ENCODE measurements at regions not wholly inside any gene's neighbourhood (a gene's known extent, or its start where the extent isn't known, plus 50 kb on each side); places are given as distances from the start of the nearest gene placed in this dataset.

GRCh38 chr6:145506565-145506964 lies 228.8 kb downstream of the EPM2A start:
- Histone ChIP-seq H3K4me1 (ENCODE audit: insufficient read depth, low read length) (no peaks in the 10 kb centered on the region), H3K4me2 (ENCODE audit: insufficient read depth, low read length) (no peak overlapping the region), H3K27ac (ENCODE audit: low read depth, low read length) (no peak overlapping the region), H3K4me3 (ENCODE audit: insufficient read depth, low read length) (no peak overlapping the region), H3K27me3 (ENCODE audit: insufficient read depth, low read length) (no peaks in the 10 kb centered on the region), H4K20me1 (ENCODE audit: insufficient read depth, low read length) (no peaks in the 10 kb centered on the region), H3K9me3 (ENCODE audit: low read depth, low read length) (no peaks in the 10 kb centered on the region), H2AFZ (ENCODE audit: low read length) (no peak overlapping the region), H3K36me3 (ENCODE audit: insufficient read depth, low read length) (no peaks in the 10 kb centered on the region), H3K79me2 (ENCODE audit: insufficient read depth, low read length) (no peaks in the 10 kb centered on the region)
- DNase-seq (ENCODE audit: insufficient read length, low spot score, missing footprints) = no peak
- TF ChIP-seq, protein P1, sequence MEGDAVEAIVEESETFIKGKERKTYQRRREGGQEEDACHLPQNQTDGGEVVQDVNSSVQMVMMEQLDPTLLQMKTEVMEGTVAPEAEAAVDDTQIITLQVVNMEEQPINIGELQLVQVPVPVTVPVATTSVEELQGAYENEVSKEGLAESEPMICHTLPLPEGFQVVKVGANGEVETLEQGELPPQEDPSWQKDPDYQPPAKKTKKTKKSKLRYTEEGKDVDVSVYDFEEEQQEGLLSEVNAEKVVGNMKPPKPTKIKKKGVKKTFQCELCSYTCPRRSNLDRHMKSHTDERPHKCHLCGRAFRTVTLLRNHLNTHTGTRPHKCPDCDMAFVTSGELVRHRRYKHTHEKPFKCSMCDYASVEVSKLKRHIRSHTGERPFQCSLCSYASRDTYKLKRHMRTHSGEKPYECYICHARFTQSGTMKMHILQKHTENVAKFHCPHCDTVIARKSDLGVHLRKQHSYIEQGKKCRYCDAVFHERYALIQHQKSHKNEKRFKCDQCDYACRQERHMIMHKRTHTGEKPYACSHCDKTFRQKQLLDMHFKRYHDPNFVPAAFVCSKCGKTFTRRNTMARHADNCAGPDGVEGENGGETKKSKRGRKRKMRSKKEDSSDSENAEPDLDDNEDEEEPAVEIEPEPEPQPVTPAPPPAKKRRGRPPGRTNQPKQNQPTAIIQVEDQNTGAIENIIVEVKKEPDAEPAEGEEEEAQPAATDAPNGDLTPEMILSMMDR (IDR thresholded peaks at IDR 0.05; ENCODE audit: extremely low read depth, low read depth, low read length) = no peak

- H3K27ac ChIP-seq (ENCODE audit: low read depth, low read length) = no peak overlapping the region
- no peaks in the 10 kb centered on the region for H3K79me2 ChIP-seq (ENCODE audit: insufficient read depth, low read length)
- no peaks in the 10 kb centered on the region for H3K9me3 ChIP-seq (ENCODE audit: low read depth, low read length)
- H3K27me3 ChIP-seq (ENCODE audit: insufficient read depth, low read length) = no peaks in the 10 kb centered on the region
- H4K20me1 ChIP-seq (ENCODE audit: insufficient read depth, low read length) = no peaks in the 10 kb centered on the region
- no peak overlapping the region for H3K4me2 ChIP-seq (ENCODE audit: insufficient read depth, low read length)
- DNase-seq (ENCODE audit: insufficient read length, low spot score, missing footprints) = no peak
- H3K36me3 ChIP-seq (ENCODE audit: insufficient read depth, low read length) = no peaks in the 10 kb centered on the region
- H3K4me3 ChIP-seq (ENCODE audit: insufficient read depth, low read length) = no peak overlapping the region
- H3K4me1 ChIP-seq (ENCODE audit: insufficient read depth, low read length) = no peaks in the 10 kb centered on the region
- TF ChIP-seq, protein P1 (IDR thresholded peaks at IDR 0.05; ENCODE audit: extremely low read depth, low read depth, low read length) = no peak
- H2AFZ ChIP-seq (ENCODE audit: low read length) = no peak overlapping the region
These were observed 228.1 kb downstream of the EPM2A start for GRCh38 chr6:145507239-145507638.

- H3K4me3 ChIP-seq (ENCODE audit: insufficient read depth, low read length) = no peak overlapping the region
- no peaks in the 10 kb centered on the region for H3K79me2 ChIP-seq (ENCODE audit: insufficient read depth, low read length)
- no peaks in the 10 kb centered on the region for H4K20me1 ChIP-seq (ENCODE audit: insufficient read depth, low read length)
- no peaks in the 10 kb centered on the region for H3K27me3 ChIP-seq (ENCODE audit: insufficient read depth, low read length)
- H3K36me3 ChIP-seq (ENCODE audit: insufficient read depth, low read length) = no peaks in the 10 kb centered on the region
- H3K9me3 ChIP-seq (ENCODE audit: low read depth, low read length) = no peaks in the 10 kb centered on the region
- no peaks in the 10 kb centered on the region for H3K4me1 ChIP-seq (ENCODE audit: insufficient read depth, low read length)
- no peak overlapping the region for H3K27ac ChIP-seq (ENCODE audit: low read depth, low read length)
- H2AFZ ChIP-seq (ENCODE audit: low read length) = no peak overlapping the region
- H3K4me2 ChIP-seq (ENCODE audit: insufficient read depth, low read length) = no peak overlapping the region
- TF ChIP-seq, protein P1 (IDR thresholded peaks at IDR 0.05; ENCODE audit: extremely low read depth, low read depth, low read length) = no peak
- DNase-seq (ENCODE audit: insufficient read length, low spot score, missing footprints) = no peak
These were observed 227.2 kb downstream of the EPM2A start for GRCh38 chr6:145508107-145508506.

DNA sequence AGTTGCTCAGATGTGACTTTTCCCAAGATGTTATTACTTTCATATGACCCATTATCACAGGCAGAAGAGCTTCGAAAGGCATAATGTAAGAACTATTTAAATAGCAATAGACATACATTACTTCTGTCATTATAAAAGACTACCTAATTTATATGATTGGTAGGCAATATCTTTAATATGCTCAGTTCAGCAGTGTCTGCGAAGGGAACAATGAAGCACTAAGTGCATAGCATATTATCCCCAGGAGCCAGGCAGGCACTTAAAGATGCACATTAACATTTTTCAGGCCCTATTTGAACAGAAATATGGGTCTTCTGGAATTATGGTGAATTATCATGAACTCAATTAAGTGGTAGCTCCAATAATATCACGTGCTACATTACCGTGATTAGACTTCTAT lies 217.8 kb downstream of the EPM2A start:
- H4K20me1 ChIP-seq (ENCODE audit: insufficient read depth, low read length) = no peaks in the 10 kb centered on the region
- no peak overlapping the region for H3K4me2 ChIP-seq (ENCODE audit: insufficient read depth, low read length)
- no peaks in the 10 kb centered on the region for H3K4me1 ChIP-seq (ENCODE audit: insufficient read depth, low read length)
- no peaks in the 10 kb centered on the region for H3K27me3 ChIP-seq (ENCODE audit: insufficient read depth, low read length)
- H2AFZ ChIP-seq (ENCODE audit: low read length) = no peak overlapping the region
- no peak overlapping the region for H3K4me3 ChIP-seq (ENCODE audit: insufficient read depth, low read length)
- no peaks in the 10 kb centered on the region for H3K9me3 ChIP-seq (ENCODE audit: low read depth, low read length)
- TF ChIP-seq, protein P1 (IDR thresholded peaks at IDR 0.05; ENCODE audit: extremely low read depth, low read depth, low read length) = no peak
- H3K36me3 ChIP-seq (ENCODE audit: insufficient read depth, low read length) = no peaks in the 10 kb centered on the region
- DNase-seq (ENCODE audit: insufficient read length, low spot score, missing footprints) = no peak
- no peak overlapping the region for H3K27ac ChIP-seq (ENCODE audit: low read depth, low read length)
- no peaks in the 10 kb centered on the region for H3K79me2 ChIP-seq (ENCODE audit: insufficient read depth, low read length)

Measured in osteoblast (primary cell).